HG02885 (cell line): ENCODE measurements at regions not wholly inside any gene's neighbourhood (a gene's known extent, or its start where the extent isn't known, plus 50 kb on each side); places are given as distances from the start of the nearest gene placed in this dataset.
"Not testable (repeated sequence)": the region's sequence is repeated elsewhere in the genome, so short reads cannot be mapped to it uniquely, and the experiment has no call there.

Experiments used
- ATAC-seq: cut with Tn5 transposase; IDR thresholded peaks from one replicate; pipeline ENCODE4 v1.9.1; 2021; ENCODE audit warnings: mild to moderate bottlenecking; ENCODE audit not compliant: unreplicated experiment, poor library complexity

DNA sequence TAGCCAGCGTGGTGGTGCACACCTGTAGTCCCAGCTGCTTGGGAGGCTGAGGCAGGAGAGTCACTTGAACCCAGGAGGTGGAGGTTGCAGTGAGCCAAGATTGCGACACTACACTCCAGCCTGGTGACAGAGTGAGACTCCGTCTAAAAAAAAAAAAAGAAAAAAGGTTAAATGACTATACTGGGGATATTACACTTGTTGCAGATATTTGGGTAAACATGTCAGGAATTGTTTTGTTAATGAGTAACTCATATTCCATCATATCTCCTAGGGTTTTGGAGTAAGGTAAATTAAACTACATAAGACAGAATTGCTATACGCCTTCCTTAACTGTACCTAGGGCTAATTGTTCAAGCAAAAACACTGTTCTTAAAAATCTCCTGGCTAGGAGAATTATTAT, 291.4 kb upstream of the IGFBP7 start:
- ATAC-seq, result no peak

GRCh38 chr4:57378766-57379165, 268.6 kb upstream of the IGFBP7 start:
- ATAC-seq, result no peak

DNA sequence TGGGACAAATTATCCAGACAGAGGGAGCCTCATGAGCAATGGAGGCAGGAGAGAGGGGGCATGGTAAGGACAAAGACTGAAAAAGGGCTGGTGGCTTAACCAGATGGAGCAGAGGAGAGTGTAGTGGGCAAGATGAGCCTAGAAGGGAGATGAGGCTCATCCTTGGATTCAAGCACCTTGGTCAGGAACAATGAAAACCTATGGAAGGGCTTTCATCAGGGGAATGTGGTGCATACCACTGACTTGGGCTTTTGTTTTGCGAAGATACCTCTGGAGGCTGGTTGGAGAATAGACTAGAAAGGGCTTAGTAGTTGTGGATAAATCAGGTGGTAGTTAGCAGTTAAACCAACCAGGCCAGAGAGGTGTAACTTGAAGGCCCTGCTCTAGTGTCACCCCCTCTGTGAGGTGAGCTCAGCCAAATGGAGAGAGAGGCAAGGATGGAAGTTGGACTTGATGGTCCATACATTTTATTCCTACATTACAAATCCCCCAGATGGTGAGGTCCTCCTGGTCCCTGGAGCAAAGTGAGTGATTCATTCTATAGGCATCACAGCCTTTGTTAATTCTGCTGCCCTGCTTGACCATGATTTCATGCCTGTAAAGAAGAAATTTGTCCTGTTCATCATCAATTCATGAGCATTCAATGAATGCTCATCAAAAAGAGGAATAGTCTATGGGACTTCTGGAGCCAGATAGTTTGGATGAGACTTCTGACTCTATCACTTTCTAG, 264.8 kb upstream of the IGFBP7 start:
- ATAC-seq, result no peak

DNA sequence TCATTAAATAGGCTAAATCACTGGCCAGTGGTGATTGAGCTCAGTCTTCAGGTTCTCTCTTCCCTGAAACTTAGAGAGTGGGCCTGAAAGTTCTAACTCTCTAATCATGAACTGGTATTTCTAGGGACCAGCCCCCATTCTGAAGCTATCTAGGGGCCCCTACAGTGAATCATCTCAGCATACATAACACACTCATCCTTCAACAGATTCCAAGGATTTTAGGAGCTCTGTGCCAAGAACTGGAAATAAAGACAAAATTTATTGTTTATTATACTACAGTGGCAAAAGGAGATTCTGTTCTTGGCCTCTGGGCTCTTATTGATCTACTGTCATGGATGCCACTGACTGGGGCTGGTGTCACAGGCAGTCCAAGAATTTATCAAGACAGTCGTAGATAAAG, 263.8 kb upstream of the IGFBP7 start:
- no peak for ATAC-seq

DNA sequence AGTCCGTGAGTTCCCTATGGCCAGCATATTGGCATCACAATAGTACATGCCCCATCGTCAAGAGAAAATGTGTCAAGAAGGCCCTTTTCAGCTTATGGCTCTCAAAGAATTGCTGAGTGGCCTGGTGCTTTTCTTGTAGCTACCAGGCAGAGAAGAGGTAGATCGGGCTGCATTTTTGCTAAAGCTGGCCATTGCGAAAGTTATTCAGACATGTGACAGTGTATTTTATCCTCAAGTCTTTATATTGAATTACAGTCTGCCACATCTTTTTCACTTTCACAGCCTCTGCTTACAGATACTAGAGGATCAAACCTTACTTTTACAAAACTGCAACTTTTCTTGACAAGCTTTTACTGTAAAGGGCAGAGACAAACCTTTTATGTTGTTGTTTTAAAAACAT, 261.5 kb upstream of the IGFBP7 start:
- ATAC-seq, result no peak

DNA sequence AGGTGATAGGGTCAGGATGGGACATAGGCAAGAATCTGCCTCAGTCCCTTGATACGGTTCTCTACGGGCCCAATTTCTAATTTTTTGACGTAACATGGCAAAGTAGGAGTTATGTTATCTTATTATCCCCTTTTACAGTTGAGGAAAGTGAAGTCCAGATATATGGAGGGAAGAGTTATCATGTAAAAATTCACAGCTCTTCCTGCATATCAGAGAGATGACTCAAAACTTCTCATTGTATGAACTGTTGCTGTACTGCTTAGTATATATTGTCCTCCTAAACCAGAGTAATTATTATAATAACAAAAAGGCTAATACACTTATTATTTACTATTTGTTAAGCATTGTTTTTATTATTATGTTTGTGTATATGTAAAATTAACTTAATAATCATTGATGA, 260.5 kb upstream of the IGFBP7 start:
- no peak for ATAC-seq

GRCh38 chr4:57369446-57369845, 259.3 kb upstream of the IGFBP7 start:
- no peak for ATAC-seq

- ATAC-seq, result no peak
Measured at GRCh38 chr4:57364255-57364654, 254.1 kb upstream of the IGFBP7 start.

GRCh38 chr4:57363346-57363745, 253.2 kb upstream of the IGFBP7 start:
- no peak for ATAC-seq

DNA sequence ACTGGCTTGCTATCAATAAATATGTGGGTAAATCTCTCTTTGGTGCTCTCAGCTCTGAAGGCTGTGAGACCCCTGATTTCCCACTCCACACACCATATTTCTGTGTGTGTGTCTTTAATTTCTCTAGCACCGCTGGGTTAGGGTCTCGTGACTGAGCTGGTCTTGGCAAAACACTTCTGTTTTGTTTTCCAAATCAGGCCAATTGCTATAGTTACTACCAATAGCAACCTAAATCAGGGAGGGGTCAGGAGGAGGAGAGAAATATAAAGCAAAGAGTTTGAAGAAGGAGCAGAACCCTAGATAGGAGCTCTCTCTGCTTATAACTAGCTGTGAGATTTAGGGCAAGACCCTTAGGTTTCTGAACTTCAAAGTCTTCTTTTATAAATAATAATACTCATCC, 250.5 kb upstream of the IGFBP7 start:
- ATAC-seq, result no peak

DNA sequence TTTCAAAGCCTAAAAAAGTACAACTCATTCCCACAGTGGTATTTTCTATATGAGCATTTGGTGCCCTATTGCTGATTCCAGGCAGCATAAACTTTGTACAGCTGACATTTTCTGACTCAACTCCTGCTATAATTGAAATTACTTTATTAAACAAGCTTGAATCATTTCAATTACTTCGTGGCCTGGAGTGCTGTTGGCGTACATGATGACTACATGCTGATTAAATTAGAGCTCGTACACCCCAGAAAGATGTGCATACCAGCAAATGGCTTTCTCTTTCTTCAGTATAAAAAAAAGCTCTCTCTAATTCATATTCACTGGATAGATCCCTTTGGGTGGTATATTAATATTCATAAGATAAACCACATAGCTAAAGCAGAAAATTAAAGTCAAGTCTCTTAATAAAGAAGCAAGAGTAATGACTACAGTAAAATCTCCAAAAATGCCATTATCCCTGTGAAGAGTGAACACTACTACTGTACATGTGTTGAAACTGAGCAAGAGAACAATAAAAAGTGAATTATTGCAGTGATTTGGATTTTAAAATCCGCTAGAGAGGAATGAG, 245.0 kb upstream of the IGFBP7 start:
- no peak for ATAC-seq

GRCh38 chr4:57351731-57352130, 241.5 kb upstream of the IGFBP7 start:
- ATAC-seq, result no peak

DNA sequence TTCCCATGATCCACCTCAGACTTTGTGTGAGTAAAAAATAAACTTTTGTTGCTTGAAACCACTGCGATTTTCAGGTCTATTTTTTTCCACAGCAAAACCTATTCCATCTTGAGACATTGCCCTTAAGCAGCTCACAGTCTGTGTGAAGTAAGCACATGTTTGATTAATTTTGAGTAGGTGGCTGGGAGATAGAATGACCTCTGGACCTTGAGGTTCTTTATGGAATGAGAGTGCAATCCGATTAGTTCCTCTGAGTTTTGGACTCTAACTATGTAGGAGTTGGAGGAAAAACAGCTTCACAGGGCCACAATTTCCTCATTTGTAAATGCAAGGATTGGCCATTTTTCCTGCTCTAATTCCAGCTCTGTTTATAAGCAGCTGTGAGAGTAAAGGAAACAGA, 234.1 kb upstream of the IGFBP7 start:
- no peak for ATAC-seq

- ATAC-seq, result no peak
Measured at GRCh38 chr4:57342411-57342810, 232.2 kb upstream of the IGFBP7 start.

DNA sequence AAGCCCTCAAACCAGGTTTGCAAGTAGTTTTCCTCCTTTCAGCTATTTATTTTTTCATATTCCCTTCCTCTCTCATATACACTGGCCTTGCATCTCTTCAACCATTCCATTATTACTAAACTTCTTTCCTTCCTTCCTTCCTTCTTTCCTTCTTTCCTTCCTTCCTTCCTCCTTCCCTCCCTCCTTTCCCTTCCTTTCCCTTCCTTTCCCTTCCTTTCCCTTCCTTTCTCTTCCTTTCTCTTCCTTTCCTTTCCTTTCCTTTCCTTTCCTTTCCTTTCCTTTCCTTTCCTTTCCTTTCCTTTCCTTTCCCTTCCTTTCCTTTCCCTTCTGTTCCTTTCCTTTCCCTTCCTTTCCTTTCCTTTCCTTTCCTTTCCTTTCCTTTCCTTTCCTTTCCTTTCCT, 228.7 kb upstream of the IGFBP7 start:
- not testable (repeated sequence) for ATAC-seq

GRCh38 chr4:57333684-57334083, 223.5 kb upstream of the IGFBP7 start:
- ATAC-seq, result no peak

DNA sequence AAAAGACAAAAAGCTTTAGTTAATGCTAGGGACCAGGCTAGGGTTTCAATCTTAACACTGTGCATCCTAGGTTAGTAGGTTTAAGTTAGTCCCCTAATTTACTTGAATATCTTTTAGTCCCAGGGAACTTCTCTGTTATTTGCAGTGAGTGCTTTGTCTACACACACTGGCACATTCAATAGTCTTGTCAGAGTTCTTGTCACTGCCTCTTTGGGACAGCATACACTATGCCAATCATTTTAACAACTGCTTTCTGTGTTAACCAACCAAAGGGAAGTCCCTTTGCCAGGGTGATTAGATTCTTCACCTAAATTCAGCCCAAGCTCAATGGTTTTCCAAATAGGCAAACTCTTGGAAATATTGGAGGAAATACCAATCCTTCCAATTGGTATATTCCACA, 221.8 kb upstream of the IGFBP7 start:
- no peak for ATAC-seq

DNA sequence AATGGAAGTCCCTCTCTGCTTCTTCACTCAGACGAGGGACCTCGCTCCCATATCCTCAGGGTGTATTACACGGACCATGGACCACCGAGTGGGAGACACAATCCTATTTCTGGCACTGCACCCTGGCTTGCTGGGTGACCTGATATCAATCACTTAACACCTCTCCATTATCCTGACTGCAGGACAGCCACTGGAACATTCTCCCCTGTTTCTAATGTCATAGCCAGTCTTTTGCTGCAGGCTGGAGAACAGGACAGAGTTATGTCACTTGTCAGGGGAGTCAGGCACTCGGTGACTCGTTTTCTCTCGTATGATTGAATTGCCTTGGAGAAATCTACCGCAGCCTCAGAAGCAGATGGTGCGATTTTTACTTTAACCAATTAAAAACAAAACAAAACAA, 219.1 kb upstream of the IGFBP7 start:
- no peak for ATAC-seq

DNA sequence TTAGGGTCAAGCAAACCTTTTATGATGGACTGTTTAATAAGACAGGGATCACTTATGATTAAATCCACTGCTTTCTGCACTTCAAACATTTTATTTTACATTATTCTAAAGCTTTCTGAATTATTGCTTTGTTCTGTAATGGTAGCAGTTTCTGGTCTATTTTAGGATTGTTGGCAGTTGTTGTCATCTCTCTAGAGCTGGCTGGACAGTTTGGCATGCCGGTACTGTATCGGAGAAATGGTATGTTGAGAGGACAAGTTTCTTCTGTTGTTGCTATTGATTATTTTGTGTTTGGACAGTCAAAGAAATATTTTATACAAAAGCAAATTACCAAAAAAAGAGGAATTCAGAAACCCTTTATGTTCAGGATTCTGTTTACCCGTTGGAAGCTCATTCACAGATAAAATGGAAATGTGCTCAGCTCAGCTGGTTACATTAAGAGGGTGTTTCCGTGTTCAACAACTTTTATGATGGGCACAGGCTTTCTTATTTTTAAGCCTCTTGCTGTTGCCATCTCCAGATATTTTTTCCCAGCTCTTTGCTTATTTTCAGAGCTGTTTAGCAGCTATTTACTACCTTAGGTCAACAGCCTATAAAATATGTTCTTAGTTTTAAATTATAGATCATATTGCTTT, 214.6 kb upstream of the IGFBP7 start:
- no peak for ATAC-seq

DNA sequence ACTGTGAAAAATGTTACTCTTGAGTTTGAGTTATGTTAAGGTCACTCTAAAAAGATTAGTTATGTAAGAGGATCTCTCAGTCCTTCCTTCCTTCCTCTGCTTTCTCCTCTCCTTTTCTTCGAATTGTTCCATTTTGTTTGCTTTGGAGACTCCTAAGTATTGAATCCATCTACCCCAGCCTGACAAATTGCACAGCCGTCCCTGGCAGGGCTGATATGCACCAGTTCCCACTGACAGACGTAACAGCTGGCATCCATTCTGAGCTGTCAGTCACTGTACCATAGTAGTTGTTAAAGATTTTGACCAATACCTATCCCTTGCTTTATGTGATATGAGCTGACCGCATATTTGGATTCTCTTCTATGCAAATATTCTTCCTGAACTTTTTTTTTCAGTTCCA, 210.7 kb upstream of the IGFBP7 start:
- ATAC-seq, result no peak

- no peak for ATAC-seq
Measured at GRCh38 chr4:57320217-57320616, 210.0 kb upstream of the IGFBP7 start.

DNA sequence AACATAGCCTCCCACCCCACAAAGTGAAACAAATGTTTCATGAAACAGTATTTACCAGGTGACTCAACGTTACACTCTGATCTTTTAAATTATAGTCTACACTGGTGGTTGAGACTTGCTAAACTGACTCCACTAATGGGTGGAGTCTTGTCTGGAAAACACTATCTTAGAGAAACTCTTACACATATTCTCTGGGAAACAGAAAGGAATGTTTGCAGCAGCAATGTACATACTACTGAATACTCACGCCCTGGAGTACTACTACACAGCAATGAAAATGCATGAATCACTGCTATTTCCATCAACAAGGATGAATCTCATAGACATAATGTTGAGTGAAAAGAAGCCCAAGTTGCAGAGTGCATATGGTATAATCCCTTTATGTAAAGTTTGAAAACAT, 208.5 kb upstream of the IGFBP7 start:
- no peak for ATAC-seq
